Kidney epithelial cell (primary cell): ENCODE measurements at regions not wholly inside any gene's neighbourhood (a gene's known extent, or its start where the extent isn't known, plus 50 kb on each side); places are given as distances from the start of the nearest gene placed in this dataset.

Experiments
- DNase-seq: peaks from one replicate; pipeline ENCODE4 v3.0.0-alpha.2; 2010; ENCODE audit warnings: low read depth
- H3K27me3 ChIP-seq: 2 replicates; pipeline ENCODE4 v1.6.0; 2011; ENCODE audit warnings: low read length; ENCODE audit not compliant: control insufficient read depth, insufficient read depth
- H3K36me3 ChIP-seq: 2 replicates; pipeline ENCODE4 v1.5.1; 2011; ENCODE audit warnings: low read length; ENCODE audit not compliant: control insufficient read depth, insufficient read depth
- H3K4me3 ChIP-seq: 2 replicates; pipeline ENCODE4 v1.5.1; 2011; ENCODE audit warnings: low read depth, mild to moderate bottlenecking, control low read depth, low read length
- TF ChIP-seq, protein P1 (sequence below): IDR thresholded peaks from 2 replicates; pipeline ENCODE4 v1.5.1; 2011; ENCODE audit warnings: mild to moderate bottlenecking, moderate library complexity, low read length, control low read depth, inconsistent platforms; ENCODE audit not compliant: insufficient read depth, poor library complexity, severe bottlenecking

DNA sequence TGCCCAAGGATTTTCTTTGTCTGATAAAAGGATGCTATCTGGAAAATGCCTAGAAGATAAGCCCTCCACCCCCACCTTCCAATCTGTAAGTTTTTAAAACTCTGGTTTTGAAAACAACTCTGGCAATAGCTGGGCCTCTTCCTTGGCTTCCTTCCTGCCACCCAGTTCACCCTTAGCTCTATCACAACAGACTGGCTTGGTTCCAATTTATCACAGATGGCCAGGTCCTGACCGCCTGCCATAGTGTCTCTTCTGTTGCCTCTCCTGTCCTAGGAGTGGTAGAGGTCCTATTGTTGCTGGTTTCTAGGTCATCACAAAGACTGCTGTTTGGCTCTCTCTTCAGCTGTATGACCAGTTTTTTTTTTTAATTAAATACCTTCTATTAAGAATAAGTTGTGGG, 1727.9 kb upstream of the SLC39A10 start:
- Histone ChIP-seq H3K4me3 (no peak overlapping the region), H3K27me3 (no peaks in the 10 kb centered on the region), H3K36me3 (no peaks in the 10 kb centered on the region)
- no peak for DNase-seq
- TF ChIP-seq, protein P1, sequence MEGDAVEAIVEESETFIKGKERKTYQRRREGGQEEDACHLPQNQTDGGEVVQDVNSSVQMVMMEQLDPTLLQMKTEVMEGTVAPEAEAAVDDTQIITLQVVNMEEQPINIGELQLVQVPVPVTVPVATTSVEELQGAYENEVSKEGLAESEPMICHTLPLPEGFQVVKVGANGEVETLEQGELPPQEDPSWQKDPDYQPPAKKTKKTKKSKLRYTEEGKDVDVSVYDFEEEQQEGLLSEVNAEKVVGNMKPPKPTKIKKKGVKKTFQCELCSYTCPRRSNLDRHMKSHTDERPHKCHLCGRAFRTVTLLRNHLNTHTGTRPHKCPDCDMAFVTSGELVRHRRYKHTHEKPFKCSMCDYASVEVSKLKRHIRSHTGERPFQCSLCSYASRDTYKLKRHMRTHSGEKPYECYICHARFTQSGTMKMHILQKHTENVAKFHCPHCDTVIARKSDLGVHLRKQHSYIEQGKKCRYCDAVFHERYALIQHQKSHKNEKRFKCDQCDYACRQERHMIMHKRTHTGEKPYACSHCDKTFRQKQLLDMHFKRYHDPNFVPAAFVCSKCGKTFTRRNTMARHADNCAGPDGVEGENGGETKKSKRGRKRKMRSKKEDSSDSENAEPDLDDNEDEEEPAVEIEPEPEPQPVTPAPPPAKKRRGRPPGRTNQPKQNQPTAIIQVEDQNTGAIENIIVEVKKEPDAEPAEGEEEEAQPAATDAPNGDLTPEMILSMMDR = no peak

DNA sequence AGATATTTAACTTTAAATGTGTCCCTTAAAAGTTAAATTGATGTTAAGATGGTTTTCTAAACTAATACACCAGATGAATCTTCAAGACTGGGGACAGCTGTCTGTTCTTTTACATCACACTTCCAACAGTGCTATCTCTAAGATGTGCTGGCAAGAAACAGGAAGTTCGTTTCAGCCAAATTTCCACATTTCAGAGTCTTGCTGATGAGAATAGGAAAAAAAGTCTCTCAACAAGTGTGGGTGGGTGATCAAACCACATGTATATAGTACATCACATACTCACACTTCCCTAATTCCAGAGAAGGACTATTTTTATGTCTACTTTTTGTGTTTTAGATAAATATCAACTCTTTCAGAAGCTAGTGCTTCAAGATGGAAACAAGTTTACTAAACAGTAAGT, 1712.8 kb upstream of the TMEFF2 start:
- TF ChIP-seq, protein P1 = no peak
- no peaks in the 10 kb centered on the region for H3K36me3 ChIP-seq
- H3K4me3 ChIP-seq = no peak overlapping the region
- no peaks in the 10 kb centered on the region for H3K27me3 ChIP-seq
- no peak for DNase-seq

GRCh38 chr2:193900292-193900691, 1705.6 kb upstream of the TMEFF2 start:
- no peak overlapping the region for H3K4me3 ChIP-seq
- TF ChIP-seq, protein P1 = no peak
- no peaks in the 10 kb centered on the region for H3K27me3 ChIP-seq
- no peaks in the 10 kb centered on the region for H3K36me3 ChIP-seq
- DNase-seq = no peak

GRCh38 chr2:193895226-193895625, 1700.5 kb upstream of the TMEFF2 start:
- no peak overlapping the region for H3K4me3 ChIP-seq
- H3K36me3 ChIP-seq = no peaks in the 10 kb centered on the region
- TF ChIP-seq, protein P1 = no peak
- no peaks in the 10 kb centered on the region for H3K27me3 ChIP-seq
- no peak for DNase-seq

DNA sequence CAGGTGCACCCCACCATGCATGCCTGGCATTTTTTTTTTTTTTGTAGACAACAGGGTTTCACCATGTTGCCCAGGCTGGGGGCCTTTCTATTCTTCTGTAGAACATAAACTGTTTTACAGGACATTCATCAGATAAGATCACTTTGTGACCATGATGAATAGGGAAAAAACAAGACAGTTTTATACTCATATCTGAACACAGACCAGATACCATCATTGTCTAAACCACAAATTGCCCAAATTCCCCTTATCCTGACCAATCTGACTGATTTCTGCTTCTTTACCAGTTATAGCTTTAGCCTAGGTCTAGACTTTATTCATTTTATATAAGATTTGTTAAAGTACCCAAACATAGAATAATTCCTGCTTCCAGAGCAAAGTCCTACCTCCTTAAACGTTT, 1699.3 kb upstream of the TMEFF2 start:
- TF ChIP-seq, protein P1 = no peak
- no peak for DNase-seq
- Histone ChIP-seq H3K27me3 (no peaks in the 10 kb centered on the region), H3K36me3 (no peaks in the 10 kb centered on the region), H3K4me3 (no peak overlapping the region)

DNA sequence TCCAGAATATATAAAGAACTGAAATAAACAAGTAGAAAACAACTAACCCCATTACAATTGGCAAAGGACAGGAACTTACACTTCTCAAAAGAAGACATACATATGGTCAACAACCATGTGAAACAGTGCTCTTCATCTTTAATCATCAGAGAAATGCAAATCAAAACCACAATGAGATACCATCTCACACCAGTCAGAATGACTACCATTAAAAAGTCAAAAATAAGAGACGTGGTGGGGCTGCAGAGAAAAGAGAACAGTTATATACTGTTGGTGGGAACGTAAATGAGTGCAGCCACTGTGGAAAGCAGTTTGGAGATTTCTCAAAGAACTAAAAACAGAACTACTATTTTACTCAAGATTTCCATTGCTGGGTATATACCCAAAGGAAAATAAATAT, 1696.3 kb upstream of the TMEFF2 start:
- H3K4me3 ChIP-seq = no peak overlapping the region
- no peaks in the 10 kb centered on the region for H3K36me3 ChIP-seq
- H3K27me3 ChIP-seq = no peaks in the 10 kb centered on the region
- TF ChIP-seq, protein P1 = no peak
- no peak for DNase-seq
